ENCODE measurements at regions not wholly inside any gene's neighbourhood (a gene's known extent, or its start where the extent isn't known, plus 50 kb on each side); places are given as distances from the start of the nearest gene placed in this dataset.

DNA sequence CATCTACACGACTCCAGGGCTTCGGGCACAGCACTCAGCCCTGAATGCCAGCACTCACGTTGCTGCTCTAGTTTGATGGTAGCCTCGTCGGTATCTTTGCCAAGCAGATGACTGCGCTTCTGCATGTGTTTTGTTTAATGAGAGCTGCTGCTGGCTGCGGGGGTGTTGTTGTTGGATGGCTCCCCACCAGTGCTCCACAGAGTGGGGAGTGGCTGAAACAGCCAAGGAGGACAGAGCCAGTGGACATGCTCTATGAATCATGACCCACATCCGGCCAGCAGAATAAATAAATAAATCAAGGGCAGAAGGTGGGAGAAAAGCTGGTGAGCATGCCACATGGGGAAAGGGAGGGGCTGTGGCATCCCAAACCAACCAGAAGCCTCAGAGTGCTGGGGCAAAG is 131.2 kb upstream of the SOX11 start:
- no peak for DNase-seq
- Mint-ChIP-seq H3K36me3 (ENCODE audit: unreplicated experiment) (no peaks in the 10 kb centered on the region), H3K9me3 (ENCODE audit: unreplicated experiment) (no peaks in the 10 kb centered on the region), H3K4me1 (ENCODE audit: low read depth, unreplicated experiment) (no peaks in the 10 kb centered on the region), H3K27me3 (ENCODE audit: unreplicated experiment) (no peaks in the 10 kb centered on the region), H3K27ac (ENCODE audit: unreplicated experiment) (no peak overlapping the region), H3K4me3 (ENCODE audit: unreplicated experiment) (no peak overlapping the region)
- TF ChIP-seq, protein P1, sequence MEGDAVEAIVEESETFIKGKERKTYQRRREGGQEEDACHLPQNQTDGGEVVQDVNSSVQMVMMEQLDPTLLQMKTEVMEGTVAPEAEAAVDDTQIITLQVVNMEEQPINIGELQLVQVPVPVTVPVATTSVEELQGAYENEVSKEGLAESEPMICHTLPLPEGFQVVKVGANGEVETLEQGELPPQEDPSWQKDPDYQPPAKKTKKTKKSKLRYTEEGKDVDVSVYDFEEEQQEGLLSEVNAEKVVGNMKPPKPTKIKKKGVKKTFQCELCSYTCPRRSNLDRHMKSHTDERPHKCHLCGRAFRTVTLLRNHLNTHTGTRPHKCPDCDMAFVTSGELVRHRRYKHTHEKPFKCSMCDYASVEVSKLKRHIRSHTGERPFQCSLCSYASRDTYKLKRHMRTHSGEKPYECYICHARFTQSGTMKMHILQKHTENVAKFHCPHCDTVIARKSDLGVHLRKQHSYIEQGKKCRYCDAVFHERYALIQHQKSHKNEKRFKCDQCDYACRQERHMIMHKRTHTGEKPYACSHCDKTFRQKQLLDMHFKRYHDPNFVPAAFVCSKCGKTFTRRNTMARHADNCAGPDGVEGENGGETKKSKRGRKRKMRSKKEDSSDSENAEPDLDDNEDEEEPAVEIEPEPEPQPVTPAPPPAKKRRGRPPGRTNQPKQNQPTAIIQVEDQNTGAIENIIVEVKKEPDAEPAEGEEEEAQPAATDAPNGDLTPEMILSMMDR (IDR thresholded peaks at IDR 0.05; ENCODE audit: partially characterized antibody, unreplicated experiment), result no peak

DNA sequence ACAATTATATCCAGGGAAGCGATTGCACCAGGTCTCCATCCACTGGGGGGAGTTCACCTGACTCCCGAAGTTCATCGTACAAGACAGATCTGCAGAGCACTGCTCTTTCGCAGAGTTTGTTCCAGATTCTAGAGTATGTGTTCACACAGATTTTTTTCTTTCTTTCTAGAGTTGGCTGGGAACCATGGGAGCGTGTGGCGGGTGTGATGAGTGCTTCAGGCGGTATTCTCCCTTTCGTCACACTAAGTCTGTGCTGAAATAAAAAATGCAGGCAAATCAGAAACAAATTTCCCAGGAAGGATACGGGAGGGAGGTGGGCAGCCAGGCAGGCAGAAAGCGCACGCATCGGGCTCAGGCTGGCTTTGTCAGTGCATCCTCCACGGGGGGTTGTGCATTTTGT is 129.8 kb upstream of the SOX11 start:
- TF ChIP-seq, protein P1 (IDR thresholded peaks at IDR 0.05; ENCODE audit: partially characterized antibody, unreplicated experiment), result no peak
- no peak overlapping the region for H3K4me3 Mint-ChIP-seq (ENCODE audit: unreplicated experiment)
- no peaks in the 10 kb centered on the region for H3K4me1 Mint-ChIP-seq (ENCODE audit: low read depth, unreplicated experiment)
- no peak for DNase-seq
- H3K27ac Mint-ChIP-seq (ENCODE audit: unreplicated experiment), result no peak overlapping the region
- no peaks in the 10 kb centered on the region for H3K27me3 Mint-ChIP-seq (ENCODE audit: unreplicated experiment)
- no peaks in the 10 kb centered on the region for H3K9me3 Mint-ChIP-seq (ENCODE audit: unreplicated experiment)
- H3K36me3 Mint-ChIP-seq (ENCODE audit: unreplicated experiment), result no peaks in the 10 kb centered on the region

DNA sequence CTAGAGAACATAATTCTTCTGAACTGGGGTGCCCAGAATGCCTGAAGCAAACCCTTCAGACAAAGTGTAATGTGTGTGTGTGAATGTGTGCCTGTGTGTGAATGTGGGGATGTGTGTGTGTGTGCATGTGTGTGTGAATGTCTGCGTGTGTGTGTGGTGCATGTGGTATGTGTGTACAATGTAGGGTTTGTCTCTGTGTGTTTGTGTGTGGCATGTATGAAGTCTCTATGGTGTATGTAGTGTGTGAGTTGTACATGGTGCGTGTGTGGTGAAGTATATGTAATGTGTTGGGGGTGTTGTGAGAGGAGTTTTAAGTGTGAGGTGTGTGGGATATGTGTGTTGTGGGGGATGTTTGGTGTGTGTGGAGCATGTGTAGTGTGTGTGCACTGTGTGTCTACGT is 129.3 kb upstream of the SOX11 start:
- Mint-ChIP-seq H3K4me3 (ENCODE audit: unreplicated experiment) (no peak overlapping the region), H3K27me3 (ENCODE audit: unreplicated experiment) (no peaks in the 10 kb centered on the region), H3K4me1 (ENCODE audit: low read depth, unreplicated experiment) (no peaks in the 10 kb centered on the region), H3K9me3 (ENCODE audit: unreplicated experiment) (no peaks in the 10 kb centered on the region), H3K36me3 (ENCODE audit: unreplicated experiment) (no peaks in the 10 kb centered on the region), H3K27ac (ENCODE audit: unreplicated experiment) (no peak overlapping the region)
- no peak for DNase-seq
- TF ChIP-seq, protein P1 (IDR thresholded peaks at IDR 0.05; ENCODE audit: partially characterized antibody, unreplicated experiment), result no peak

DNA sequence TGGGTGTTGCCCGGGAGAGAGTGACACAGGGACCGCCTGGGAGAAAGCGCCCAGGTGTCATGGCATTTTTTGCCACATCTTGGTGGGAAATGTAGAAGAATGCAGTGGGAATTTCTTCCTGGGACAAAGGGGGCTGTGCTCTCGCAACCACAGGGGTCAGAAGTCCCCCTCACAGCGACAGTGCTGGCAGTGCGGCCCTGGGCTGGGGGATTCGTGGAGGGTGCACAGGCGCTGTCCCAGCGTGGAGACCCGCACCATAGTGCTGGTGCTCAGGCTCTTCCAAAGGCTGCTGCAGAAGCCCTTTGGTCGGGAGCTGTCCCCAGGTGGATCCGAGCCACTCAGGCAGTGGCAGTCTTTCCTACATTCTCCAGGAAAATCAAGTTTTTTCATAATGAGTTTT is 128.8 kb upstream of the SOX11 start:
- Mint-ChIP-seq H3K36me3 (ENCODE audit: unreplicated experiment) (no peaks in the 10 kb centered on the region), H3K27ac (ENCODE audit: unreplicated experiment) (no peak overlapping the region), H3K4me3 (ENCODE audit: unreplicated experiment) (no peak overlapping the region), H3K4me1 (ENCODE audit: low read depth, unreplicated experiment) (no peaks in the 10 kb centered on the region), H3K27me3 (ENCODE audit: unreplicated experiment) (no peaks in the 10 kb centered on the region), H3K9me3 (ENCODE audit: unreplicated experiment) (no peaks in the 10 kb centered on the region)
- TF ChIP-seq, protein P1 (IDR thresholded peaks at IDR 0.05; ENCODE audit: partially characterized antibody, unreplicated experiment), result no peak
- no peak for DNase-seq

DNA sequence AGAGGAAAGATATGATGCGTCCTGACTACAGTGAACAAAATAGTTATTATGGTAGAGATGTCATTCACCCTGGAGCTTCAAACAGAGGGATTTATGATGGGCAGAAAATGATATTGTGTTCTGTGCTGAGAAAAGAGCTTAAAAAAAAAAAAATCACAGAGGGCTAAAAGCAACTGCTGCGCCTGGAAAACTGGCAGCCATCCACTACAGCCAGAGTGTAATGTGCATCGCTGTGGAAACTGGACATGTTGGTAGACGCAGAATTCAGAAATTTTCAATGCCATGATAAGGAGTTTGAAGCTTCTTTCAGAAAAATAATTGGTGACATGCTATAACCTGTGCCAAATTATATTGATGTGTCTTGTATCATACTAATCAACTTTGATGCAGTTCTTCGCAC is 122.9 kb upstream of the SOX11 start:
- Mint-ChIP-seq H3K4me3 (ENCODE audit: unreplicated experiment) (no peak overlapping the region), H3K4me1 (ENCODE audit: low read depth, unreplicated experiment) (no peaks in the 10 kb centered on the region), H3K36me3 (ENCODE audit: unreplicated experiment) (no peaks in the 10 kb centered on the region), H3K27ac (ENCODE audit: unreplicated experiment) (no peak overlapping the region), H3K27me3 (ENCODE audit: unreplicated experiment) (no peaks in the 10 kb centered on the region), H3K9me3 (ENCODE audit: unreplicated experiment) (peaks cover 2% of the 10 kb centered on the region)
- DNase-seq, result no peak
- TF ChIP-seq, protein P1 (IDR thresholded peaks at IDR 0.05; ENCODE audit: partially characterized antibody, unreplicated experiment), result no peak
